ENCODE measurements at regions not wholly inside any gene's neighbourhood (a gene's known extent, or its start where the extent isn't known, plus 50 kb on each side); places are given as distances from the start of the nearest gene placed in this dataset.

DNA sequence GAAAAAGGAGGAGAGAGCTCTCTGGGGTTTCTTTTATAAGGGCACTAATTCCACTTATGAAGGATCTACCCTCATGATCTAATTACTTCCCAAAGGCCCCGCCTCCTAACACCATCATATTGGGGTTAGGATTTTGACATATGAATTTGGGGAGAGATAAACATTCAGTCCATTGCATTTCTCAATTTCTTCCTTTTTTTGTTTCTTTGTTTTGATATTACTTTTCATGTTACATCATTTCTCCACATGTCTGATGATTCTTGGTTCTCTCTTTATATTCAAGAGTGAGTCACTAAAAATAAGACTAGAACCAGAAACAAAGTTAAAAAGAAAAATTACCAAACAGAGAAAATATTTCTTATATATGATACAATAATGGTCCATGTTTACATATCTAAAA, 63.2 kb upstream of the DUSP10 start:
- TF ChIP-seq CTCF (IDR thresholded peaks at IDR 0.05), result no peak
- no peak for TF ChIP-seq SMC3 (IDR thresholded peaks at IDR 0.05; ENCODE audit: low read depth, low read length)
- no peak for TF ChIP-seq PBX3 (IDR thresholded peaks at IDR 0.05)
- no peak for TF ChIP-seq GABPA (IDR thresholded peaks at IDR 0.05; ENCODE audit: low read depth)
- no peak for TF ChIP-seq POLR2AphosphoS5 (IDR thresholded peaks at IDR 0.05; ENCODE audit: low read depth, low read length)
- no peak for TF ChIP-seq TAF1 (IDR thresholded peaks at IDR 0.05; ENCODE audit: borderline replicate concordance, low read depth, low read length)
